ENCODE measurements at regions not wholly inside any gene's neighbourhood (a gene's known extent, or its start where the extent isn't known, plus 50 kb on each side); places are given as distances from the start of the nearest gene placed in this dataset.
A peak's percentile ranks its signal among the peaks of the same experiment; 100 is the strongest.

DNA sequence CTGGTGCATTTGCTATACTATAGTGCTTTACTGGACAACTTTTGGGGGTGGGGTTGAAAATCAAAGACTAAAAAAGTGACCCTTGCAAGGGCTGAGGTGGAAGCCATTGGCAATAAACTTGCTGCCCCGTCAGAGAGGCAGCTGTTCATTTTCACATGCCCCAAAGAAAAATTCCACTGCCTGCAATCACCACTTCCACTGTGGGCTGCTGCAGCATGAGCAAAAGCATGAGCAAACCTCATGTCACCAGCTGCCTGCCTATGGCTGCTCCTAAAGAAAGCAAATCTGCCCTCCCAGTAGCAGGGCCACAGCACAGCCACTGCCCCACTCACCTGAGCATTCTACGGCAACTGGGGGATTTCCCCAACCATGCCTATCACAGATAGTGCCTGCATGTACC is 290.0 kb downstream of the PAX1 start:
- H3K4me1 ChIP-seq, result no peaks in the 10 kb centered on the region
- TF ChIP-seq, protein P1, sequence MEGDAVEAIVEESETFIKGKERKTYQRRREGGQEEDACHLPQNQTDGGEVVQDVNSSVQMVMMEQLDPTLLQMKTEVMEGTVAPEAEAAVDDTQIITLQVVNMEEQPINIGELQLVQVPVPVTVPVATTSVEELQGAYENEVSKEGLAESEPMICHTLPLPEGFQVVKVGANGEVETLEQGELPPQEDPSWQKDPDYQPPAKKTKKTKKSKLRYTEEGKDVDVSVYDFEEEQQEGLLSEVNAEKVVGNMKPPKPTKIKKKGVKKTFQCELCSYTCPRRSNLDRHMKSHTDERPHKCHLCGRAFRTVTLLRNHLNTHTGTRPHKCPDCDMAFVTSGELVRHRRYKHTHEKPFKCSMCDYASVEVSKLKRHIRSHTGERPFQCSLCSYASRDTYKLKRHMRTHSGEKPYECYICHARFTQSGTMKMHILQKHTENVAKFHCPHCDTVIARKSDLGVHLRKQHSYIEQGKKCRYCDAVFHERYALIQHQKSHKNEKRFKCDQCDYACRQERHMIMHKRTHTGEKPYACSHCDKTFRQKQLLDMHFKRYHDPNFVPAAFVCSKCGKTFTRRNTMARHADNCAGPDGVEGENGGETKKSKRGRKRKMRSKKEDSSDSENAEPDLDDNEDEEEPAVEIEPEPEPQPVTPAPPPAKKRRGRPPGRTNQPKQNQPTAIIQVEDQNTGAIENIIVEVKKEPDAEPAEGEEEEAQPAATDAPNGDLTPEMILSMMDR (IDR thresholded peaks at IDR 0.05), result no peak
- DNase-seq (no peak), ATAC-seq (no peak)
- 68 to 75% (median 74%) methylated on average over 2 of the region's 2 CpGs for WGBS, 3 donors
- no peak overlapping the region for H3K27ac ChIP-seq
- no peaks in the 10 kb centered on the region for H3K36me3 ChIP-seq (ENCODE audit: insufficient read depth in 1 of 2, low read depth in 1 of 2)
- no peaks in the 10 kb centered on the region for H3K27me3 ChIP-seq (ENCODE audit: insufficient read depth in 3 of 3, low read length in 2 of 3)
- intact Hi-C loops (cut with DNase I), result no loop called here
- H3K9me3 ChIP-seq, result no peaks in the 10 kb centered on the region
- no peak overlapping the region for H3K4me3 ChIP-seq

DNA sequence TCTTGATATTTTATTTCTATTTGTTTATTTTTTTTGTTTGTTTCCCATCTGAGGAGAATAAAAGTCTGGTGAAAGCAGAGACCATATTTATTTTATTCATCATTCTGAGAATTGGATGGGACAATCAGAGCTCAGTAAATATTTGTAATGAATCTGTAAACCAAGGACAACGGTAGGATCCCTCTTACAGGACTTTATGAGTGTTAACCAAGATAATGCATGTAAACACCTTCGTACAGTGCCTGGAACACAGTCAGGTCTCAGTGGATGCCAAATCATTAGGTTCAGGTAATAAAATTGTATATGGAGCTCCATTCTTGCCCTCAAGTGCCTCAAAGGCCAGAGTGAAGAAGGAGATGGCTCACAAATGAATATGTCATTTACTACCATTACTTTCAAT is 288.7 kb downstream of the PAX1 start:
- H3K27ac ChIP-seq, result no peak overlapping the region
- ATAC-seq (no peak), DNase-seq (no peak)
- TF ChIP-seq, protein P1 (IDR thresholded peaks at IDR 0.05), result no peak
- H3K9me3 ChIP-seq, result no peaks in the 10 kb centered on the region
- WGBS, 3 donors, result 85 to 86% (median 86%) methylated on average over 2 of the region's 2 CpGs
- H3K27me3 ChIP-seq (ENCODE audit: insufficient read depth in 3 of 3, low read length in 2 of 3), result no peaks in the 10 kb centered on the region
- H3K4me3 ChIP-seq, result no peak overlapping the region
- no peaks in the 10 kb centered on the region for H3K4me1 ChIP-seq
- intact Hi-C loops (cut with DNase I), result no loop called here
- no peaks in the 10 kb centered on the region for H3K36me3 ChIP-seq (ENCODE audit: insufficient read depth in 1 of 2, low read depth in 1 of 2)

DNA sequence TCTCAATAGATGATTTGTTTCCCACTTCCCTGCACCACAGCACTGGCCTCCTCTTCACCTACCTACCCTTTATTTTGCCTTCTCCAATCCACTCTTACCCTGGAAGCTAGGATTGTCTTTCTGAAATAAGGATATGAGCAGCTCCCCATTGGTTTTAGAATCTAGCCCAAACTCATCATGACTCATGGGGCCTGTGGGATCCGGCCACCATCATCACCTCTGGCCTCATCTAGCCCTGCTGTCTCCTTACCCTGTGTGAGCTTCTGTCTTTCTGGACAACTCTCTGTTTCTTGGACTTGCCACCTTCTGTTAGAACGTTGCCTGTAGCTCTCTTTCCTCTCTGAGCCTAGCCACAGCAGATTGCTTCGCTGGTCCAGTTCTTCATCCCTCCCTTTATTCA is 277.1 kb downstream of the PAX1 start:
- intact Hi-C loops (cut with DNase I), result no loop called here

DNA sequence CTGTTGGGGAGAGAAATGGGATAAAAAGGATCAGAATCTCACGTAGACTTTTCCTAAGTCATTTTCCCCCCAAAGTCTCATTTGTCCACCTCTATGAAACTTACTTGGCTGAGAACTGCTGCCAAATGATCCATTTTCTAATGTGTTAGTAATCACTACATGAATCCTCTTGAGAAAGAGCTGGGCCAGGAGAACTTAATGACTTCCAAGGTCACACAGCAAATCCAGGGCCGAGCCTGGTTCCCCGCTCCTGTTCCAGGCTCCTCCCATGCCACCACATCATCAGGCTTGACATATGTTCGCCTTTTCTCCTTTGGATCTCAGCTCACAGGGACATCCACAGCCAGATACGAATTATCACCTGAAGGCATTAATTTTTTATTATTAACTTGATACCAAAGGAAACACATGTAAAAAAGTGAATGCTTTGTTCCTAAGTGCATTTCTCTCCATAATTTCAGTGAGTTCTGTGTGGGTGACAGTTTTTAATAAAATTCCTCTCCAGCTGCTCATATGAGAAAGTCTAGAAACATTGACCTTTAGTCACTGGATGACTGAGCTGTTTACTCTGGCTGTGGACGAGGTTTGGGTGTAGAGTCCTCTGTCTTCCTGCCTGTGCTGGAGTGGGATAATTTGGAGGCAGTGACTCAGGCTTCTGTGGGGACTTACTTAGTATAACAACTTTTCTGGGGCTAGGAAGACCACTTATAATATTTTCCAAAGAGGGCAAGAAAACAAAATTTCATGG is 276.3 kb downstream of the PAX1 start:
- Histone ChIP-seq H3K4me1 (no peaks in the 10 kb centered on the region), H3K27me3 (ENCODE audit: insufficient read depth in 3 of 3, low read length in 2 of 3) (no peaks in the 10 kb centered on the region), H3K36me3 (ENCODE audit: insufficient read depth in 1 of 2, low read depth in 1 of 2) (no peaks in the 10 kb centered on the region), H3K4me3 (no peak overlapping the region), H3K27ac (peak overlapping the region; percentile 33), H3K9me3 (no peaks in the 10 kb centered on the region)
- intact Hi-C loops (cut with DNase I), result no loop called here
- DNase-seq (no peak), ATAC-seq (peak in 1 of 4 donors; percentile 53)
- 46 to 53% (median 52%) methylated on average over 6 of the region's 6 CpGs for WGBS, 3 donors
- TF ChIP-seq, protein P1 (IDR thresholded peaks at IDR 0.05), result no peak

More for the DNA sequence above, 277.1 kb downstream of the PAX1 start:
- DNase-seq, result no peak
- Histone ChIP-seq H3K4me1 (no peaks in the 10 kb centered on the region), H3K27me3 (ENCODE audit: insufficient read depth in 3 of 3, low read length in 2 of 3) (no peaks in the 10 kb centered on the region), H3K36me3 (ENCODE audit: insufficient read depth in 1 of 2, low read depth in 1 of 2) (no peaks in the 10 kb centered on the region), H3K27ac (no peak overlapping the region), H3K9me3 (no peaks in the 10 kb centered on the region), H3K4me3 (no peak overlapping the region)
- 60 to 76% (median 66%) methylated on average over 3 of the region's 3 CpGs for WGBS, 3 donors
- no peak for ATAC-seq
- TF ChIP-seq, protein P1 (IDR thresholded peaks at IDR 0.05), result no peak

DNA sequence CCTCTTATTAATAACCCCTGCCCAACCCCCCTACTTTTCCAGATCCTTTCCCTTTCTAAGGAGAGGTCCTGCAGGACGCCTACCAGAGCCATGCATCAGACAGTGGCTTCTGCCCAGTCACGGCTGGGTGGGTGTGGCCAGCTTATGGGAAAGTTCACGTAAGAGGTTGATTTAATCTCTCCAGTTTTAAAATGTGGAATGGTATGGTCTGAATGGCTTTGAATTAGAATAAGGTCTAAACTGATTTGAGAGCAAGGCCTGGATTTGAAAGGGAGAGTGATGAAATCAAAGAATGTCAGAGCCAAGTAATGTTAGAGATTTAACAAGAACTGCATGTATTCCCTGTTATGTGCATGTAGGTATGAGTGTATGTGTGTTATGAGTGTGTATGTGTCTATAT is 275.7 kb downstream of the PAX1 start:
- Histone ChIP-seq H3K9me3 (no peaks in the 10 kb centered on the region), H3K4me3 (no peak overlapping the region), H3K36me3 (ENCODE audit: insufficient read depth in 1 of 2, low read depth in 1 of 2) (no peaks in the 10 kb centered on the region), H3K27ac (no peak overlapping the region), H3K4me1 (no peaks in the 10 kb centered on the region), H3K27me3 (ENCODE audit: insufficient read depth in 3 of 3, low read length in 2 of 3) (no peaks in the 10 kb centered on the region)
- no peak for DNase-seq
- 70 to 79% (median 70%) methylated on average over 3 of the region's 3 CpGs for WGBS, 3 donors
- no peak for ATAC-seq
- TF ChIP-seq, protein P1 (IDR thresholded peaks at IDR 0.05), result no peak
- intact Hi-C loops (cut with DNase I), result no loop called here
